SK-N-SH treated with all-trans-retinoic acid at 6 μM for 48 hours (cell line): ENCODE measurements at regions not wholly inside any gene's neighbourhood (a gene's known extent, or its start where the extent isn't known, plus 50 kb on each side); places are given as distances from the start of the nearest gene placed in this dataset.

Source experiments
- ATAC-seq: fragments of 200-7000 bp; cut with Tn5 transposase; 3 replicates; pipeline ENCODE4 v1.9.1; 2020; ENCODE audit warnings: mild to moderate bottlenecking, moderate library complexity
- CSDC2 ChIP-seq: fragments of 250-450 bp; sonication (Bioruptor Pico); IDR thresholded peaks from 2 replicates; pipeline ENCODE4 v1.5.0; 2020; ENCODE audit warnings: mild to moderate bottlenecking, moderate library complexity
- ESRRG ChIP-seq: fragments of 250-450 bp; sonication (Bioruptor Pico); IDR thresholded peaks from 2 replicates; pipeline ENCODE4 v1.6.1; 2021; ENCODE audit warnings: mild to moderate bottlenecking
- GLIS3 ChIP-seq: fragments of 250-450 bp; sonication (Bioruptor Pico); IDR thresholded peaks from 2 replicates; pipeline ENCODE4 v1.5.0; 2020; ENCODE audit warnings: mild to moderate bottlenecking, moderate library complexity
- ISL1 ChIP-seq: fragments of 250-450 bp; sonication (Bioruptor Pico); IDR thresholded peaks from 2 replicates; pipeline ENCODE4 v2.1.2; 2022; ENCODE audit warnings: mild to moderate bottlenecking, moderate library complexity
- OSR1 ChIP-seq: fragments of 250-450 bp; sonication (Bioruptor Pico); IDR thresholded peaks from 2 replicates; pipeline ENCODE4 v1.8.0; 2022; ENCODE audit warnings: moderate library complexity, mild to moderate bottlenecking, inconsistent platforms
- PPARA ChIP-seq: fragments of 250-450 bp; sonication (Bioruptor Pico); IDR thresholded peaks from 2 replicates; pipeline ENCODE4 v1.5.0; 2020; ENCODE audit warnings: mild to moderate bottlenecking, borderline replicate concordance
- SNAI2 ChIP-seq: fragments of 250-450 bp; sonication (Bioruptor Pico); IDR thresholded peaks from 2 replicates; pipeline ENCODE4 v1.5.0; 2020; ENCODE audit warnings: mild to moderate bottlenecking, moderate library complexity
- TCF4 ChIP-seq: fragments of 250-450 bp; sonication (Bioruptor Pico); IDR thresholded peaks from 2 replicates; pipeline ENCODE4 v1.8.0; 2021; ENCODE audit warnings: mild to moderate bottlenecking, moderate library complexity, borderline replicate concordance
- TOX ChIP-seq: fragments of 250-450 bp; sonication (Bioruptor Pico); IDR thresholded peaks from 2 replicates; pipeline ENCODE4 v1.8.0; 2021; ENCODE audit warnings: mild to moderate bottlenecking, moderate library complexity, borderline replicate concordance
- ZC3H10 ChIP-seq: fragments of 250-450 bp; sonication (Bioruptor Pico); IDR thresholded peaks from 2 replicates; pipeline ENCODE4 v1.5.1; 2021; ENCODE audit warnings: mild to moderate bottlenecking, moderate library complexity
- ZNF565 ChIP-seq: fragments of 450-650 bp; formaldehyde crosslinking; conservative IDR thresholded peaks from 2 replicates; pipeline ENCODE4 v1.5.0; 2020; ENCODE audit warnings: low read depth, mild to moderate bottlenecking, moderate library complexity
- ZNF8 ChIP-seq: fragments of 450-650 bp; formaldehyde crosslinking; IDR thresholded peaks from 2 replicates; pipeline ENCODE4 v1.5.0; 2020; ENCODE audit warnings: mild to moderate bottlenecking, moderate library complexity
- TF ChIP-seq, protein P1 (sequence below): fragments of 250-450 bp; sonication (Bioruptor Pico); IDR thresholded peaks from 2 replicates; pipeline ENCODE4 v1.5.0; 2020; ENCODE audit warnings: mild to moderate bottlenecking, moderate library complexity
- TF ChIP-seq, protein P2 (sequence below): fragments of 250-450 bp; sonication (Bioruptor Pico); IDR thresholded peaks from 2 replicates; pipeline ENCODE4 v1.8.0; 2021; ENCODE audit warnings: low read depth, mild to moderate bottlenecking, moderate library complexity, borderline replicate concordance
- TF ChIP-seq, protein P3 (sequence below): fragments of 250-450 bp; sonication (Bioruptor Pico); IDR thresholded peaks from 2 replicates; pipeline ENCODE4 v1.5.1; 2020; ENCODE audit warnings: low read depth, mild to moderate bottlenecking, moderate library complexity
- TF ChIP-seq, protein P4 (sequence below): fragments of 250-450 bp; sonication (Bioruptor Pico); IDR thresholded peaks from 2 replicates; pipeline ENCODE4 v1.5.1; 2021; ENCODE audit warnings: mild to moderate bottlenecking, moderate library complexity

DNA sequence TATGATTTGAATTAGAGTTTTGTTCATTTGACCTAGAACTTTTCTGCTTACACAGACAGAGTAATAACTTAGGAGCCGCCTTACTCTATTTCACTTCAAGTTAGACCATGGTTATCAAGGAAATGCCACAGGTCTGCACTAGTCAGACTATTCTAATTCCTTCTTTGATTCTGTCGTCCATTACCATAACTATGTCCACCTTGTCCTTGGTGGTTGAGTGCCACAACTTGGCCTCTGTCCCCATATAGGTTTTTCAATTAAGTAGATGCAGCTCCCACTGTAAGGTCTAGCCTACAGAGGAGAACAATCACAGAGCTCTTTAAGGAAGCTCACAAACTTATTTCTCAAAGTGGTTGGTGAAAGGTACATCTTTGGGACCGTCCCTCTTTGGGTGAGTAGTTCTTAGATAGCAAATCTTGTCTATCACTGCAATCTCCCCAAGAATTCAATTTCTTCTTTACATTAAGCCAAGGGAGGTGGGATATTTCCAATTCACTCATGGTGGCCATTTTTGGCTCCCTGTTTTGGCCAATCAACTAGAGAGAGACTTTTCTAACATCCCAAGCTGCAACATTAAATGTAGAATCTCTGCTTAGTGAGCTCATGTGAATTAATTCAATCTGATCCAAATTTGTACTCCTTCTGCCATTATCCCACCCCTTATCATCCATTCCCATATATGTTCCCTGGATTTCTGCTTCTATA is 434.6 kb downstream of the ADAMTS20 start:
- TF ChIP-seq ESRRG (CRISPR knock-in tag) = no peak
- no peak for ATAC-seq

DNA sequence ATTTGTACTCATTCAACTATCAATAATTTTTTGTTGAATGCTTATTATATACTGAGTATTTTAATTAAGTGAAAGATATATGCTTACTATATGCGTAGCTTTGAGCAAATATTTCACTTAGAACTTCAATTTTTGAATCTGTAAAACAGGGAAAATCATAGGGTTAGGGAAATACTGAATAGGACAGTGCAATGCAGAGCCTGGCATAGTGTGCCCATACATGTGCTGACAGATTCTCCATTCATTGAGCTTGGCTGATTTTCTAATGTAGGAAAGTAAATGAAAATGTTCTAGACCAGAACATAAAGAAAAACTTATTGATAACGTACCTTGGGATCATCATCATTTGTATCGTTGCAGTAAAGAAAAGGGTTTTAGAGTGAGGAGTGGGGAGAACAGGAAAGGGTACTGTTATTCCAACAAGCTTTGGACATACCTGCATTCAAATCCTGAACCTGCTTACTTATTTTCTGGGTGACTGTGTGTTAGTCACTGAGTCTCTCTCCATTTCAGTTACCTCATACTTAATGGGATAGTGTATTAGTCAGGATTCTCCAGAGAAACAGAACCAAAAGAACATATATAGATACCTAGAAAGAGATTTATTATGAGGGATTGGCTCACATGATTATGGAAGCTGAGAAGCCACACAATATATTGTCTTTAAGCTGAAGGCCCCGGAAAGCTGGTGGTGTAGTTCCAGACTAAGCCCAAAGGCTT is 436.4 kb downstream of the ADAMTS20 start:
- TF ChIP-seq, protein P1, sequence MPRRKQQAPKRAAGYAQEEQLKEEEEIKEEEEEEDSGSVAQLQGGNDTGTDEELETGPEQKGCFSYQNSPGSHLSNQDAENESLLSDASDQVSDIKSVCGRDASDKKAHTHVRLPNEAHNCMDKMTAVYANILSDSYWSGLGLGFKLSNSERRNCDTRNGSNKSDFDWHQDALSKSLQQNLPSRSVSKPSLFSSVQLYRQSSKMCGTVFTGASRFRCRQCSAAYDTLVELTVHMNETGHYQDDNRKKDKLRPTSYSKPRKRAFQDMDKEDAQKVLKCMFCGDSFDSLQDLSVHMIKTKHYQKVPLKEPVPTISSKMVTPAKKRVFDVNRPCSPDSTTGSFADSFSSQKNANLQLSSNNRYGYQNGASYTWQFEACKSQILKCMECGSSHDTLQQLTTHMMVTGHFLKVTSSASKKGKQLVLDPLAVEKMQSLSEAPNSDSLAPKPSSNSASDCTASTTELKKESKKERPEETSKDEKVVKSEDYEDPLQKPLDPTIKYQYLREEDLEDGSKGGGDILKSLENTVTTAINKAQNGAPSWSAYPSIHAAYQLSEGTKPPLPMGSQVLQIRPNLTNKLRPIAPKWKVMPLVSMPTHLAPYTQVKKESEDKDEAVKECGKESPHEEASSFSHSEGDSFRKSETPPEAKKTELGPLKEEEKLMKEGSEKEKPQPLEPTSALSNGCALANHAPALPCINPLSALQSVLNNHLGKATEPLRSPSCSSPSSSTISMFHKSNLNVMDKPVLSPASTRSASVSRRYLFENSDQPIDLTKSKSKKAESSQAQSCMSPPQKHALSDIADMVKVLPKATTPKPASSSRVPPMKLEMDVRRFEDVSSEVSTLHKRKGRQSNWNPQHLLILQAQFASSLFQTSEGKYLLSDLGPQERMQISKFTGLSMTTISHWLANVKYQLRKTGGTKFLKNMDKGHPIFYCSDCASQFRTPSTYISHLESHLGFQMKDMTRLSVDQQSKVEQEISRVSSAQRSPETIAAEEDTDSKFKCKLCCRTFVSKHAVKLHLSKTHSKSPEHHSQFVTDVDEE (CRISPR knock-in tag) = no peak
- no peak for TF ChIP-seq GLIS3 (CRISPR knock-in tag)
- TF ChIP-seq TOX (CRISPR knock-in tag) = no peak
- TF ChIP-seq TCF4 (CRISPR knock-in tag) = no peak
- TF ChIP-seq, protein P2, sequence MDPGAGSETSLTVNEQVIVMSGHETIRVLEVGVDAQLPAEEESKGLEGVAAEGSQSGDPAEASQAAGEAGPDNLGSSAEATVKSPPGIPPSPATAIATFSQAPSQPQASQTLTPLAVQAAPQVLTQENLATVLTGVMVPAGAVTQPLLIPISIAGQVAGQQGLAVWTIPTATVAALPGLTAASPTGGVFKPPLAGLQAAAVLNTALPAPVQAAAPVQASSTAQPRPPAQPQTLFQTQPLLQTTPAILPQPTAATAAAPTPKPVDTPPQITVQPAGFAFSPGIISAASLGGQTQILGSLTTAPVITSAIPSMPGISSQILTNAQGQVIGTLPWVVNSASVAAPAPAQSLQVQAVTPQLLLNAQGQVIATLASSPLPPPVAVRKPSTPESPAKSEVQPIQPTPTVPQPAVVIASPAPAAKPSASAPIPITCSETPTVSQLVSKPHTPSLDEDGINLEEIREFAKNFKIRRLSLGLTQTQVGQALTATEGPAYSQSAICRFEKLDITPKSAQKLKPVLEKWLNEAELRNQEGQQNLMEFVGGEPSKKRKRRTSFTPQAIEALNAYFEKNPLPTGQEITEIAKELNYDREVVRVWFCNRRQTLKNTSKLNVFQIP (CRISPR knock-in tag) = no peak
- no peak for TF ChIP-seq ZC3H10 (CRISPR knock-in tag)
- TF ChIP-seq, protein P3, sequence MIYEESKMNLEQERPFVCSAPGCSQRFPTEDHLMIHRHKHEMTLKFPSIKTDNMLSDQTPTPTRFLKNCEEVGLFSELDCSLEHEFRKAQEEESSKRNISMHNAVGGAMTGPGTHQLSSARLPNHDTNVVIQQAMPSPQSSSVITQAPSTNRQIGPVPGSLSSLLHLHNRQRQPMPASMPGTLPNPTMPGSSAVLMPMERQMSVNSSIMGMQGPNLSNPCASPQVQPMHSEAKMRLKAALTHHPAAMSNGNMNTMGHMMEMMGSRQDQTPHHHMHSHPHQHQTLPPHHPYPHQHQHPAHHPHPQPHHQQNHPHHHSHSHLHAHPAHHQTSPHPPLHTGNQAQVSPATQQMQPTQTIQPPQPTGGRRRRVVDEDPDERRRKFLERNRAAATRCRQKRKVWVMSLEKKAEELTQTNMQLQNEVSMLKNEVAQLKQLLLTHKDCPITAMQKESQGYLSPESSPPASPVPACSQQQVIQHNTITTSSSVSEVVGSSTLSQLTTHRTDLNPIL = no peak
- TF ChIP-seq ZNF8 (CRISPR knock-in tag) = no peak
- no peak for ATAC-seq

DNA sequence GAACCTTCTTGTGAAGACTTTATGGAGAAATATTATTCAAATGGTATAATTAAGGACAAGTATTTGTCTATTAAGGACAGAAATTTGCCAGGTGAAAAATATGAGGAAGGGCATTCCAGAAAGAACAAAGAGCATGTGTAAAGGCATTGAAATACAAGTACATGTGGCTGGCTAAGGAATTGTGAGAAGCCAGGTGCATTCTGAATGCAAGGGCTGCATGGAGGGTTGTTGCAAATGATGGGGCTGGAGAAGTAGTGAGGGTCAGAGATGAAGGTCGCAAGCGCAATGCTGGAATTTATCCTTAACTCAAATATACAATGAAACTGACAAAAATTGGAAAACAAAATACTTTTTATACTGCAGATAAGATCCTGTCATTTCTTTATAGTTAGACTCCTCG is 437.7 kb downstream of the ADAMTS20 start:
- no peak for TF ChIP-seq CSDC2
- no peak for TF ChIP-seq TOX (CRISPR knock-in tag)
- no peak for TF ChIP-seq TCF4 (CRISPR knock-in tag)
- no peak for TF ChIP-seq ESRRG (CRISPR knock-in tag)
- no peak for TF ChIP-seq ZNF565 (CRISPR knock-in tag)
- no peak for TF ChIP-seq PPARA (CRISPR knock-in tag)
- no peak for TF ChIP-seq OSR1 (CRISPR knock-in tag)
- no peak for TF ChIP-seq SNAI2 (CRISPR knock-in tag)
- TF ChIP-seq, protein P2 (CRISPR knock-in tag) = no peak
- no peak for TF ChIP-seq ISL1 (CRISPR knock-in tag)
- TF ChIP-seq, protein P4, sequence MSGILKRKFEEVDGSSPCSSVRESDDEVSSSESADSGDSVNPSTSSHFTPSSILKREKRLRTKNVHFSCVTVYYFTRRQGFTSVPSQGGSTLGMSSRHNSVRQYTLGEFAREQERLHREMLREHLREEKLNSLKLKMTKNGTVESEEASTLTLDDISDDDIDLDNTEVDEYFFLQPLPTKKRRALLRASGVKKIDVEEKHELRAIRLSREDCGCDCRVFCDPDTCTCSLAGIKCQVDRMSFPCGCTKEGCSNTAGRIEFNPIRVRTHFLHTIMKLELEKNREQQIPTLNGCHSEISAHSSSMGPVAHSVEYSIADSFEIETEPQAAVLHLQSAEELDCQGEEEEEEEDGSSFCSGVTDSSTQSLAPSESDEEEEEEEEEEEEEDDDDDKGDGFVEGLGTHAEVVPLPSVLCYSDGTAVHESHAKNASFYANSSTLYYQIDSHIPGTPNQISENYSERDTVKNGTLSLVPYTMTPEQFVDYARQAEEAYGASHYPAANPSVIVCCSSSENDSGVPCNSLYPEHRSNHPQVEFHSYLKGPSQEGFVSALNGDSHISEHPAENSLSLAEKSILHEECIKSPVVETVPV (CRISPR knock-in tag) = no peak
- TF ChIP-seq, protein P1 (CRISPR knock-in tag) = no peak
- no peak for ATAC-seq
